Heart left ventricle (tissue), 13 donors: ENCODE measurements at regions not wholly inside any gene's neighbourhood (a gene's known extent, or its start where the extent isn't known, plus 50 kb on each side); places are given as distances from the start of the nearest gene placed in this dataset.

Experiments used
- POLR2A ChIP-seq, 2 donors: fragments of 450-650 bp; IDR thresholded peaks; one replicate each; pipeline ENCODE4 v1.6.1; 2017; ENCODE audit warnings: antibody characterized with exemption in 2 of 2, mild to moderate bottlenecking in 2 of 2, moderate library complexity in 2 of 2
- TF ChIP-seq, protein P1 (sequence below), 12 donors: fragments of 200-600 bp; sonication (generic) in 4 of 12; IDR thresholded peaks; one replicate each; pipeline versions ENCODE4 v1.5.0 to v1.8.0; 2018 to 2022; ENCODE audit warnings: antibody characterized with exemption in 12 of 12, mild to moderate bottlenecking in 5 of 12
- donor health status: ischemic (EF 13 %, LVEDD 7.1; RV severe dilation, severe dysfunction).
- donor health status: DM: no; HTN: yes; CAD: no.
- donor health status: DM: no; HTN: no; CAD: no.
- donor health status: ischemic (EF 25% LVEDD 6.9; RV normal size, moderate dysfunction).
- donor health status: ischemic (EF 25% LVEDD 5.7; RV mildly dilated, moderate dysfunction).
- donor health status: ischemic (EF 35%, LVEDD 5.7; RV mildly dilated, moderate dysfunction).
- donor health status: nonischemic (EF 11% LVEDD 7.7; RV severe dilation, severe dysfunction).
- donor health status: DM: yes; HTN: yes; CAD: no.
- donor health status: PGD.
- donor health status: ischemic (EF 29% LVEDD 5.4; RV normal size, mild dysfunction).
- donor health status: nonischemic (EF 23%, LVEDD 6.1; RV moderate dilation, normal function).

DNA sequence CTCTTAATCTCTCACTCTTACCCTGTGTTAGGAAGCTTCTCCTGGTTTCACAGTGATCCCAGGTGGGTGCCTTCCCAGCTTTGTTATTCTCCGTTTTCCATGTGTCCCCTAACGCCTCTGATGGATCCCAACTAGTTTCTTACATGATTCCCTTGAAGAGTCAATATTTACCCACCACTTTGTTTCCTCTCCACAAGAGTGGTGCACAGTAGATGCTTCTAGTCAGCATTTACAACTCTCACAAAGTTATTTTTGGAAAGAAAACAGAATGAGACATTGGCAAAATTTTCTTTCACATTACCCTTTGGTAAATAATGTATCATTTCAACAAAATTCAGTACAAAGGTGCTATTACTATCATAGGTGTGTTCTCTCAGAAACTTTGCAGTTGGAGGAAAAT lies 1611.1 kb upstream of the ZEB2 start:
- TF ChIP-seq, protein P1, sequence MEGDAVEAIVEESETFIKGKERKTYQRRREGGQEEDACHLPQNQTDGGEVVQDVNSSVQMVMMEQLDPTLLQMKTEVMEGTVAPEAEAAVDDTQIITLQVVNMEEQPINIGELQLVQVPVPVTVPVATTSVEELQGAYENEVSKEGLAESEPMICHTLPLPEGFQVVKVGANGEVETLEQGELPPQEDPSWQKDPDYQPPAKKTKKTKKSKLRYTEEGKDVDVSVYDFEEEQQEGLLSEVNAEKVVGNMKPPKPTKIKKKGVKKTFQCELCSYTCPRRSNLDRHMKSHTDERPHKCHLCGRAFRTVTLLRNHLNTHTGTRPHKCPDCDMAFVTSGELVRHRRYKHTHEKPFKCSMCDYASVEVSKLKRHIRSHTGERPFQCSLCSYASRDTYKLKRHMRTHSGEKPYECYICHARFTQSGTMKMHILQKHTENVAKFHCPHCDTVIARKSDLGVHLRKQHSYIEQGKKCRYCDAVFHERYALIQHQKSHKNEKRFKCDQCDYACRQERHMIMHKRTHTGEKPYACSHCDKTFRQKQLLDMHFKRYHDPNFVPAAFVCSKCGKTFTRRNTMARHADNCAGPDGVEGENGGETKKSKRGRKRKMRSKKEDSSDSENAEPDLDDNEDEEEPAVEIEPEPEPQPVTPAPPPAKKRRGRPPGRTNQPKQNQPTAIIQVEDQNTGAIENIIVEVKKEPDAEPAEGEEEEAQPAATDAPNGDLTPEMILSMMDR (IDR thresholded peaks at IDR 0.05): no peak
- no peak for TF ChIP-seq POLR2A (IDR thresholded peaks at IDR 0.05)
